Astrocyte of the spinal cord (primary cell): ENCODE measurements at regions not wholly inside any gene's neighbourhood (a gene's known extent, or its start where the extent isn't known, plus 50 kb on each side); places are given as distances from the start of the nearest gene placed in this dataset.

ENCODE experiments used
- DNase-seq: peaks from one replicate; pipeline ENCODE4 v3.0.0; 2011; ENCODE audit warnings: low read depth, low spot score
- H3K4me3 ChIP-seq: 2 replicates; pipeline ENCODE4 v1.5.1; 2011; ENCODE audit warnings: low read depth, mild to moderate bottlenecking, low read length, moderate library complexity
- in situ Hi-C: cut with HindIII; loops from 2 replicates; pipeline ENCODE4 v1.10.0; 2017; ENCODE audit warnings: low sequenced_read_pairs
- TF ChIP-seq, protein P1 (sequence below): IDR thresholded peaks from 2 replicates; pipeline ENCODE4 v1.5.1; 2012; ENCODE audit warnings: low read depth, mild to moderate bottlenecking, low read length, inconsistent platforms

DNA sequence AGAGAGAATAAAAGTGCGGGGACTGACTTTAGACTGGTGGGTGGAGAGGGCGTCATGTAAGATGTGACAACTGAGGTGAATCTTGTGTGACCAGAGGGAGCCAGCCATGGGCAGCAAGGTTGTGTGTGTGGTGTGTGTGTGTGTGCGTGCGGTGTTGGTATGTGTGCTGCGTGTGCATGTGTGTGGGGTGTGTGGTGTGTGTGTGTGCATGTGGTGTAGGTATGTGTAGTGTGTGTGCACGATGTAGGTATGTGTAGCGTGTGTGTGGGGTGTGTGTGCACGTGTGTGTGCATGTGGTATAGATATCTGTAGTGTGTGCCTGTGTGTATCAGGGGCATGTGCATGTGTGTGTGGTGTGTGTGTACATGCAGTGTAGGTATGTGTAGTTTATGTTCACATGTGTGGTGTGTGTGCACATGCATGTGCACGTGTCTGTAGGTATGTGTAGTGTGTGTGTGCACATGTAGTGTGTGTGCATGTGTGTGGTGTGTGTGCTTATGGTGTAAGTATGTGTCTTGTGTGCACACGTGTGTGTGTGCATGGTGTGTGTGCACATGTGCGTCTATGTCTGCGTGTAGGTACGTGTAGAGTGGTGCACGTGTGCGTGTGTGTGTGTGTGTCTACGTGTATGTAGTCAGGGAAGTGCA is 312.3 kb upstream of the MKI67 start:
- TF ChIP-seq, protein P1, sequence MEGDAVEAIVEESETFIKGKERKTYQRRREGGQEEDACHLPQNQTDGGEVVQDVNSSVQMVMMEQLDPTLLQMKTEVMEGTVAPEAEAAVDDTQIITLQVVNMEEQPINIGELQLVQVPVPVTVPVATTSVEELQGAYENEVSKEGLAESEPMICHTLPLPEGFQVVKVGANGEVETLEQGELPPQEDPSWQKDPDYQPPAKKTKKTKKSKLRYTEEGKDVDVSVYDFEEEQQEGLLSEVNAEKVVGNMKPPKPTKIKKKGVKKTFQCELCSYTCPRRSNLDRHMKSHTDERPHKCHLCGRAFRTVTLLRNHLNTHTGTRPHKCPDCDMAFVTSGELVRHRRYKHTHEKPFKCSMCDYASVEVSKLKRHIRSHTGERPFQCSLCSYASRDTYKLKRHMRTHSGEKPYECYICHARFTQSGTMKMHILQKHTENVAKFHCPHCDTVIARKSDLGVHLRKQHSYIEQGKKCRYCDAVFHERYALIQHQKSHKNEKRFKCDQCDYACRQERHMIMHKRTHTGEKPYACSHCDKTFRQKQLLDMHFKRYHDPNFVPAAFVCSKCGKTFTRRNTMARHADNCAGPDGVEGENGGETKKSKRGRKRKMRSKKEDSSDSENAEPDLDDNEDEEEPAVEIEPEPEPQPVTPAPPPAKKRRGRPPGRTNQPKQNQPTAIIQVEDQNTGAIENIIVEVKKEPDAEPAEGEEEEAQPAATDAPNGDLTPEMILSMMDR, result no peak
- no peak overlapping the region for H3K4me3 ChIP-seq
- no peak for DNase-seq
- in situ Hi-C loops, result no loop called here

DNA sequence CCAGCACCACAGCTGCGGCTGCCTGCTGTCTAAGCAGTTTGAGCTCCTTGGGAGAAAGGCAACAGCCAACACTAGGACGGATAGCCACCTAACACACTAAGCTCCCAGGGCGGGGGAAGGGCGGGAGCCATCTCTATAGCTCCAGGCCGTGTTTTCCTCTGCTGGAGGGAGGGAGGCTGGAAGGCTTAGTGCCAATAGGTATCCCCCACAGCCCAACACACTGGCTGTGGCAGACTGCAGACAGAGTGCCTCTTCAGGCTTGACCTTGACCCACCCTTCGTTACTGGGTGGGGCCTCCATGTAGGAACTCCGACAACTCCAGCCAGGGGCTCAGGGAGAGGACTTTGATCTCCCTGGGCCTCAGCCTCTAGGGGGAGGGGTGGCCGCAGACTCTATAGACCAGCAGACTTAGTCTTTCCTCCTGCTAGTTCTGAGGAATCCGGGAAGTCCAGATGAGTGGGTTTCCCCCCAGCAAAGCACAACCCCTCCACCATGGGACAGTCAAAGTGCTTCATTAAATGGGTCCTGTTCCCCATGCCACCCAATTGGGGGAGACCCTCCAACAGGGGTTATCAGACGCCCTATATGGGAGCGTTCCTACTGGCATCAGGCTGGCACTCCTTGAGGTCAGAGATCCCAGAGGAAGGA is 314.4 kb upstream of the MKI67 start:
- DNase-seq, result no peak
- TF ChIP-seq, protein P1, result no peak
- in situ Hi-C loops, result no loop called here
- H3K4me3 ChIP-seq, result no peak overlapping the region

- TF ChIP-seq, protein P1, result no peak
- no peak for DNase-seq
- H3K4me3 ChIP-seq, result no peak overlapping the region
- in situ Hi-C loops, result no loop called here
Measured at GRCh38 chr10:128443925-128444518, 317.8 kb upstream of the MKI67 start.

DNA sequence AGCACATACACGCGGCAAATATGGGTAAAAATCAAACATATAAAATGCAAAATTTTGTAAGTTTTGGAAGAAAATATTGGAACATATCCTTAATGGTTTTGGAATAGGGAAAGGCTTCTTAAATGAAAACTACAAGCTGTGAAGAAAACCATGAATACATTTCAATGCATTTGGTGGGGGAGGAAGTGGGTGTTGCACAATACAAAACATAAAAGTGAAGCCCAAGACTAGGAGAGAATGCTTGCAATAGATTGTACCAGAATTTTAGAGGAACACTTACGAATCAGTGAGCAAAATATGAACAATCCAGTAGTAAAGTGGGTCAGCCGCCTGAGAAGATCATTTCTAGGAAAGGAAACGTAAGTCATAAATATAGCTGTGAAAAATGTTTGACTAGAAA is 322.6 kb upstream of the MKI67 start:
- no peak for DNase-seq
- TF ChIP-seq, protein P1, result no peak
- H3K4me3 ChIP-seq, result no peak overlapping the region
- in situ Hi-C loops, result no loop called here

- TF ChIP-seq, protein P1, result no peak
- DNase-seq, result no peak
- no peak overlapping the region for H3K4me3 ChIP-seq
- in situ Hi-C loops, result no loop called here
Measured at GRCh38 chr10:128451879-128452278, 325.7 kb upstream of the MKI67 start.

DNA sequence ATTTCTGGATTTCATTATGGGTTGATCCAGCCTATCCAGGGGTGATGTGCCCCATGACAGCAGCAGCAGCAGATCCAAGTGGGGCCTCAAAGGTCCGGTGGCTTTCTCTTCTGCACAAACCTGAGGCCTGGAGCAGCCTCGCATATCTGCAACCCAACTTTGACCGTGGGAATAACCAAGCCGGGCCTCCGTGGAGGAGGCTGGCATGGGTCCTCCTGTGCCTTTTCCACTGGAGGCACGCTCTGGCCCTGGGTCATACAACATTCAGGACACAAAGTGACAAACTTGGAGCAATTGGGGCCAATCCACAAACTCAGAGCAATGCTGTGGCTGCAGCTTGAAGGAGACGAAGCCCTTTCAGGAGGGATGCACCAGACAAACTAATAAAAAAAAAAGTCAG is 330.0 kb upstream of the MKI67 start:
- DNase-seq, result no peak
- TF ChIP-seq, protein P1, result no peak
- no peak overlapping the region for H3K4me3 ChIP-seq
- in situ Hi-C loops, result no loop called here
